Esophagus (tissue), 2 donors: ENCODE measurements at regions not wholly inside any gene's neighbourhood (a gene's known extent, or its start where the extent isn't known, plus 50 kb on each side); places are given as distances from the start of the nearest gene placed in this dataset.

Source experiments
- H3K27ac ChIP-seq, 2 donors: one replicate each; pipeline ENCODE4 v1.5.1; 2013; ENCODE audit warnings: low read depth in 2 of 2, mild to moderate bottlenecking in 2 of 2, inconsistent platforms in 1 of 2, low read length in 1 of 2, moderate library complexity in 1 of 2
- H3K27me3 ChIP-seq, 2 donors: one replicate each; pipeline ENCODE4 v1.6.1; 2013; ENCODE audit warnings: low read length in 2 of 2, control low read depth in 1 of 2, mild to moderate bottlenecking in 1 of 2; ENCODE audit not compliant: insufficient read depth in 2 of 2, control insufficient read depth in 1 of 2
- H3K36me3 ChIP-seq, 2 donors: one replicate each; pipeline ENCODE4 v1.6.1; 2013; ENCODE audit warnings: low read length in 1 of 2; ENCODE audit not compliant: control insufficient read depth in 2 of 2, insufficient read depth in 2 of 2
- H3K4me1 ChIP-seq, 2 donors: one replicate each; pipeline ENCODE4 v1.6.1; 2013; ENCODE audit warnings: low read length in 1 of 2; ENCODE audit not compliant: control insufficient read depth in 2 of 2, insufficient read depth in 2 of 2
- H3K4me3 ChIP-seq, 2 donors: one replicate each; pipeline ENCODE4 v1.5.1; 2013; ENCODE audit warnings: low read length in 2 of 2, mild to moderate bottlenecking in 2 of 2, low read depth in 1 of 2, moderate library complexity in 1 of 2
- H3K9me3 ChIP-seq, 2 donors: one replicate each; pipeline ENCODE4 v1.6.1; 2013; ENCODE audit warnings: mild to moderate bottlenecking in 2 of 2, low read depth in 1 of 2, low read length in 1 of 2, moderate library complexity in 1 of 2; ENCODE audit not compliant: control insufficient read depth in 2 of 2, insufficient read depth in 1 of 2
- WGBS, 2 donors: extraction: QIAGEN DNeasy Blood & Tissue Kit; methylation state at CpG; one replicate each; pipeline ENCODE4 v1.1.7; 2013; 5-methylcytosine and 5-hydroxymethylcytosine counted together
- donor health status: healthy with polysubstance abuse.
- donor health status: Bipolar disorder and iron deficiency.

DNA sequence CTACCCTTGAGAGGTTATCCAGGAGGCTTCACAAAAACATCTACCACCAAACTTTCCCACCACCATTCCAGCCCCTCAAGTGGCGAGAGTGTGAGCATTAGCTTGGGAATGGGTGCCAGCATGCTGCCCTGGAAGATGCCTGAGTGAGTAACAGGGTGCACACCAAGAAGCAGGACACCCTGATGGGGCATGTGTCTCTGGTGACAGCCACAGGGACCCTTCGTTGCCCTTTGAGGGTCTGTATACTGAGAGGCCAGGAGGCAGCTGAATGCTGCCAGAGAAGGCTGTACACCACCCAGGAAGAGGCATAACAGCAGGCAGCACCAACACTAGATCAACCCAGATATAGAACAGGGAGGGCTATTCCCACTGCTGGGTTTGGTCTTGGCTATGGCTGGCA lies 233.6 kb upstream of the THSD7B start:
- no peaks in the 10 kb centered on the region for H3K9me3 ChIP-seq
- no peaks in the 10 kb centered on the region for H3K27me3 ChIP-seq
- H3K36me3 ChIP-seq, result no peaks in the 10 kb centered on the region
- no peak overlapping the region for H3K4me3 ChIP-seq
- H3K27ac ChIP-seq, result no peak overlapping the region
- 35 to 37% methylated on average over 2 of the region's 2 CpGs for WGBS, 2 donors
- H3K4me1 ChIP-seq, result no peaks in the 10 kb centered on the region

DNA sequence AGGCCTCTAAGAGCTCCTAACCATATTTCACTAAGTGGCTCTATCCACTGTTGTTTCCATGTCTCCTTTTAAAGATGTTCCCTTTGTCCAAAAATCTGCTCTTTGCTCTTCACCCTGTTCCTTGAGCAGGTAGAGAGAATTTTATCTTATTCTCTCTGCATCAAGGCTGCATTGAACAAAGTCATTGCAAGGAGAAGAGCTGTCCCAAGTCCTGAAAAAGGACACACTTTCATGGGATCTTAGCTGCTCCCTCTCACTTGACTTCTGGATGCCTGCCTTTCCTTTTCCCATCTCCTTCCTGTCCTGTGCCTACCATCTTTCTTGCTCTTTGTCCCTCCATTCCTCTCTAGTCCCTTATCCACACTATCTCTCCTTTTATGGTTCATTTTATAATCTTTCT lies 235.2 kb upstream of the THSD7B start:
- Histone ChIP-seq H3K4me3 (no peak overlapping the region), H3K27ac (no peak overlapping the region), H3K4me1 (no peaks in the 10 kb centered on the region), H3K9me3 (no peaks in the 10 kb centered on the region), H3K36me3 (no peaks in the 10 kb centered on the region), H3K27me3 (no peaks in the 10 kb centered on the region)

DNA sequence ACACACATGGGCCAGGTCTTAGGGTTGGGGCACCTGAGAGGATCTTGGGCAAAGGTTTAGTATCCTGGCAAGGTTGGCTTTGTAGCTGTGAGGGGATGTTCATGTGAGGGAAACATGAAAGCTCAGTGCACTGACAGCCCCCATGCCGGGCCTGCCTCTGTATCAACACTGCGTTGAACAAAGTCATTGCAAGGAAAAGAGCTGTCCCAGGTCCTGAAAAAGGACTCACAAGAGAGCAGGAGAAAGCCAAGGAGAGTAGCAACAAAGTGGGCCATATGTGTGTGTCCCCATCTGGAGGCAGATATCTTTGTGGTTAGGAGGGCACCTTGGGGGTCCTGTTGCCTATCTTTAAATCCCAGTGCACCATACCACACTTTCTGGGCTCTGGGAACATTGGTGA lies 237.8 kb upstream of the THSD7B start:
- Histone ChIP-seq H3K27me3 (no peaks in the 10 kb centered on the region), H3K27ac (no peak overlapping the region), H3K4me1 (no peaks in the 10 kb centered on the region), H3K9me3 (no peaks in the 10 kb centered on the region), H3K36me3 (no peaks in the 10 kb centered on the region), H3K4me3 (no peak overlapping the region)
- WGBS, 2 donors, result 14 to 23% methylated on average over 2 of the region's 2 CpGs

DNA sequence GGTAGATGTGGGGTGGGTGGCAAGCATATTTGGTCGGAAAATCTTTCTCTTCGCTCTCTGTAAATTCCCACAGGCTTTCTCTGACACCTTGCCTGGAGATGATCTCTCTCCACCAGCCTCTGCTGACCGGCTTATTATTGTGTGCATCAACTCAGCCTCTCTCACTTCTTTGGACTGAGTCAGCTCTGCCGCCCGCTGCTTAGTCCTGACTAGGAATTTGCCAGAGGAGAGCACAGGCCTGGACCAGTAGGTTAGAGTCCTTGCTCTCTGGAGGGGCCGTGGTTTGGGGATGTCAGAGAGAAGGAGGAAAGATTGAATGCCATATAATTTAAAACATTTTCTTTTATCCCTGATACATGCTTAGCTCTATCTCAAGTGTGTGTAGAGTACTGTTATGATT lies 242.6 kb upstream of the THSD7B start:
- 85 to 87% methylated on average over 6 of the region's 6 CpGs for WGBS, 2 donors
- H3K4me1 ChIP-seq, result no peaks in the 10 kb centered on the region
- H3K4me3 ChIP-seq, result no peak overlapping the region
- H3K27ac ChIP-seq, result no peak overlapping the region
- no peaks in the 10 kb centered on the region for H3K27me3 ChIP-seq
- no peaks in the 10 kb centered on the region for H3K36me3 ChIP-seq
- no peaks in the 10 kb centered on the region for H3K9me3 ChIP-seq

DNA sequence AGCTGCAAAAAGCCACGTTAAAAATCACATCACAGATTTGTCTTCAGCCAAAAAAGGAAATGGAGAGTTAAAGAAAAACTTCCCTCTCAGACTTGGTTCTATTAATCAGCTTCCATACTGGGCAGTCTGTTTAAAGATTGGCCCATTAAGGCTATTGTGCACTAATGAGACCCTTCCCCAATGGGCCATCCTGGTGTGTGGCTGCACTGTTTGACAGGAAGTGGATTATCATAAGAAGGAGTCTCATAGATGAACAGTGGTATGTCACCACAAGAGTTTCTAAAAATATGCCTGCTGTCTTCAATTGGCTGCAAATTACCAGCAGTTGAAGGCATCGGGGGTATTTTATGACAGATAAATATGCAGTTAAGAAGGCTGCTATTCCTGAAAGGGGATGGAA lies 247.6 kb upstream of the THSD7B start:
- Histone ChIP-seq H3K36me3 (no peaks in the 10 kb centered on the region), H3K4me3 (no peak overlapping the region), H3K4me1 (no peaks in the 10 kb centered on the region), H3K9me3 (no peaks in the 10 kb centered on the region), H3K27me3 (no peaks in the 10 kb centered on the region), H3K27ac (no peak overlapping the region)
- 28 to 32% methylated on average over 2 of the region's 2 CpGs for WGBS, 2 donors

DNA sequence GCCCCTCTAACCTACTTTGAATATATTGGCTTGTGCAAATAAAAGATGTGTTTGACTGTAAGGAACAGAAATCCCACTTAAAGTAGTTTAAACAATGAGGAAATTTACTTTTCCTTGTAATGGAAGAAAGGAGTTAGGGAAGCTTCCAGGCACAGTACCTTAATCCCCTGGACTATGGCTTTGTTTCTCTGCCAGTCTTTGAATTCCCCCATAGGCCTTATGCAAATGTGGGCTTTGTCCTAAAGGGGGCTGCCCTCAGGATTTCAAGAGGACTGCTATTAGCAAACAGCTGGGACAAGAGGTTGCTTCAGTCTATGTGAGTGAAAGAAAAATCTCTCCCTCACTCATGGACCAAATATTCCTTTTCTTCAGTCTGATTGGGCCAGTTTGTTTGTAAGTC lies 255.1 kb upstream of the THSD7B start:
- Histone ChIP-seq H3K4me3 (no peak overlapping the region), H3K36me3 (no peaks in the 10 kb centered on the region), H3K9me3 (no peaks in the 10 kb centered on the region), H3K27ac (no peak overlapping the region), H3K4me1 (no peaks in the 10 kb centered on the region), H3K27me3 (no peaks in the 10 kb centered on the region)

DNA sequence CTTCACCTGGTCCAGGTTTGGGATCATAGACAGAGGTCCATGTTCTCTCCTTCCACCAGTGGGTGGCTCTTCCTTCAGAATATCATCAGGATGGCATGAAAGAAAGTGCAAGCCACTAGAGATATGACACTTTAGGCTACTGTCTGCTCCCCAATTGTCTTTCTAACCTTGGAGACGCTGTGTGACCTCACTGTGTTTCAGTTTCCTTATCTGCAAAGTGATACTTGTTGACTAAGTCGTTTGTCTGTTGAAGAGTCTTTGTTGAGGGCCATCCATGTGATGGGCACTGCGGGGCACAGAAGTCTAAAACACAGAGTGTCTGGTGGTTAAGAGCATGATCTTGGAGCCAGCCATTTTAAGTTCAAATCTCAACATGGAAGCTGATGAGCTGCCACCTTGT lies 259.9 kb upstream of the THSD7B start:
- WGBS, 2 donors, result 51 to 66% methylated on average over 3 of the region's 3 CpGs
- no peaks in the 10 kb centered on the region for H3K27me3 ChIP-seq
- no peak overlapping the region for H3K27ac ChIP-seq
- no peaks in the 10 kb centered on the region for H3K9me3 ChIP-seq
- H3K4me3 ChIP-seq, result no peak overlapping the region
- no peaks in the 10 kb centered on the region for H3K36me3 ChIP-seq
- no peaks in the 10 kb centered on the region for H3K4me1 ChIP-seq

DNA sequence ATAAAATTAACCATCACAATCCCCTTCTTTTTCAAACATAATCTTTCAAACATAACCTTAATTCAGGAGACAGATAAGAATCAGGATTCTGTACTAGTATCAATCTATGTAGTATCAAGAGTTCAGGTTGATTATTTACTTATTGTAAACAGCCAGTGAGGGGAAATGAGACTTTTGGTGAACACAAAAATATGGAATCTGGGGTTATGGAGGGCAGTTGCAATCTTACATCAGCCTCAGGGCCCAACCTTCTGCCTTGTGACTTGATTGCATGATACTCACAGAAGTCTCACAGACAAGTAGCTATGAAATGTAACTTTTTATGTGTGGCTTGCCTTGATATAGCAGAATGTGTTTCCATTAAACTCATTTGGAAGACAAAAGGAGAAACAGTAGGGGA lies 262.7 kb upstream of the THSD7B start:
- no peaks in the 10 kb centered on the region for H3K9me3 ChIP-seq
- no peak overlapping the region for H3K4me3 ChIP-seq
- no peaks in the 10 kb centered on the region for H3K36me3 ChIP-seq
- H3K4me1 ChIP-seq, result no peaks in the 10 kb centered on the region
- H3K27ac ChIP-seq, result no peak overlapping the region
- no peaks in the 10 kb centered on the region for H3K27me3 ChIP-seq

DNA sequence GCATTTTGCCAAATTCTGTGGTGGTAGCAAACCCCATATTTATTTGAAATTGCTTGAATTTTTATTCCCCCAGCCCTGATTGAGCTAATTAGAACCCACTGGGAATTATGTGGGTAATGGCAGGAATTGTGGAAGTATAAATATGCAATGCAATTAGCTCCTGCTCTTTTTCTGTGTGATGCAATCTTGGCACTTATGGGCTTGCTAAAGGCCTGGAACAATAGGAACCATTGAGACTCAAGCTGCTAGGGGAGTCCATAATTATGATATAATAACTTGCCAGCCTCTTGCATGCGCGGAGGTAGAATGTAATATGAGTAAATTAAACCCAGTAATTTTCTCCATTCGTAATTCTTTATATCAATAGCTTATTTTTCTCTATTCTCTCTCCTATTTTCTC lies 267.6 kb upstream of the THSD7B start:
- Histone ChIP-seq H3K9me3 (peaks cover 0 to 5% of the 10 kb centered on the region in 2 donors), H3K4me3 (no peak overlapping the region), H3K27ac (no peak overlapping the region), H3K4me1 (no peaks in the 10 kb centered on the region), H3K27me3 (no peaks in the 10 kb centered on the region), H3K36me3 (no peaks in the 10 kb centered on the region)
- 75 to 79% methylated on average over 3 of the region's 3 CpGs for WGBS, 2 donors

DNA sequence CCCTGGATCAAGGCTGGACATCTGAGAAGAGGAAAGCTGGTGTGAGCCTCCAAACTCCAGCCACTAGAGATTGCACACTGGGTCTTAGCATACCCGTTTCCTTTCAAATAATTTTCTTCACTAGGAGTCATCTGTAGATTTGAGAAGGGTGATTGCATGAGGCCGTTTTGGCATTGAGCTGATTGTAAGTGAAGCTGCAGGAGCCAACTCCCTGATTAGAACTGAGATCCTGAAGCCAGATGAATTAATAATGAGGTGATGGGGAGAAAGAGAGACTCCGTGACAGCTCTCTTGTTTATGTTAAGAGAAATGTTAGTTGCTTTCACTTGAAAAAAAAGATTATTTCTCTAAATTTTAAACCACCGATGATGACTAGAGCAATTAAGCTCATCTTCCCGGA lies 268.4 kb upstream of the THSD7B start:
- H3K4me3 ChIP-seq, result no peak overlapping the region
- H3K27ac ChIP-seq, result no peak overlapping the region
- no peaks in the 10 kb centered on the region for H3K4me1 ChIP-seq
- H3K9me3 ChIP-seq, result peaks cover 0 to 5% of the 10 kb centered on the region in 2 donors
- no peaks in the 10 kb centered on the region for H3K27me3 ChIP-seq
- H3K36me3 ChIP-seq, result no peaks in the 10 kb centered on the region
- WGBS, 2 donors, result 64 to 65% methylated on average over 5 of the region's 5 CpGs
